H9 (cell line): ENCODE measurements at regions not wholly inside any gene's neighbourhood (a gene's known extent, or its start where the extent isn't known, plus 50 kb on each side); places are given as distances from the start of the nearest gene placed in this dataset.

Source experiments
- DNase-seq: peaks from one replicate; pipeline ENCODE4 v3.0.0-alpha.2; 2017
- H2AFZ ChIP-seq: one replicate; pipeline ENCODE4 v1.6.1; 2013; ENCODE audit warnings: mild to moderate bottlenecking, low read length, control low read depth, moderate library complexity
- H2AK5ac ChIP-seq: 2 replicates; pipeline ENCODE4 v1.6.1; 2013; ENCODE audit warnings: low read length, control low read depth, mixed read lengths; ENCODE audit not compliant: insufficient read length
- H2BK120ac ChIP-seq: one replicate; pipeline ENCODE4 v1.6.1; 2013; ENCODE audit warnings: low read depth, mild to moderate bottlenecking, low read length, control low read depth, inconsistent platforms; ENCODE audit not compliant: poor library complexity, severe bottlenecking
- H2BK12ac ChIP-seq: 2 replicates; pipeline ENCODE4 v1.6.1; 2013; ENCODE audit warnings: low read length, control low read depth, mixed read lengths, low read depth; ENCODE audit not compliant: insufficient read length
- H2BK15ac ChIP-seq: 2 replicates; pipeline ENCODE4 v1.6.1; 2013; ENCODE audit warnings: low read depth, low read length, control low read depth
- H2BK20ac ChIP-seq: one replicate; pipeline ENCODE4 v1.6.1; 2013; ENCODE audit warnings: low read depth, mild to moderate bottlenecking, low read length, control low read depth, inconsistent platforms; ENCODE audit not compliant: poor library complexity, severe bottlenecking
- H2BK5ac ChIP-seq: 2 replicates; pipeline ENCODE4 v1.6.1; 2013; ENCODE audit warnings: low read length, control low read depth, mixed read lengths; ENCODE audit not compliant: insufficient read length
- H3K14ac ChIP-seq: 2 replicates; pipeline ENCODE4 v1.6.1; 2013; ENCODE audit warnings: low read length, control low read depth; ENCODE audit not compliant: insufficient read depth
- H3K18ac ChIP-seq: 2 replicates; pipeline ENCODE4 v1.6.1; 2013; ENCODE audit warnings: low read depth, mild to moderate bottlenecking, mixed read lengths, low read length, control low read depth; ENCODE audit not compliant: insufficient read length
- H3K23ac ChIP-seq: 2 replicates; pipeline ENCODE4 v1.6.1; 2013; ENCODE audit warnings: low read length, control low read depth, mixed read lengths, low read depth; ENCODE audit not compliant: insufficient read length
- H3K23me2 ChIP-seq: 2 replicates; pipeline ENCODE4 v1.6.1; 2013; ENCODE audit warnings: low read depth, mild to moderate bottlenecking, mixed read lengths, low read length, control low read depth; ENCODE audit not compliant: insufficient read length, poor library complexity, severe bottlenecking
- H3K27ac ChIP-seq: 2 replicates; pipeline ENCODE4 v1.5.1; 2013; ENCODE audit warnings: low read length, control low read depth, mixed read lengths, low read depth; ENCODE audit not compliant: insufficient read length
- H3K27me3 ChIP-seq: 2 replicates; pipeline ENCODE4 v1.6.1; 2013; ENCODE audit warnings: low read length, control low read depth, inconsistent platforms; ENCODE audit not compliant: insufficient read depth
- H3K4ac ChIP-seq: 2 replicates; pipeline ENCODE4 v1.6.1; 2013; ENCODE audit warnings: low read depth, mild to moderate bottlenecking, control low read depth, inconsistent platforms, low read length, moderate library complexity
- H3K4me1 ChIP-seq: 2 replicates; pipeline ENCODE4 v1.6.1; 2013; ENCODE audit warnings: low read length, control low read depth, inconsistent platforms; ENCODE audit not compliant: insufficient read depth
- H3K4me2 ChIP-seq: 2 replicates; pipeline ENCODE4 v1.6.1; 2013; ENCODE audit warnings: low read length, control low read depth, mixed read lengths; ENCODE audit not compliant: insufficient read length, insufficient read depth
- H3K56ac ChIP-seq: 2 replicates; pipeline ENCODE4 v1.6.1; 2013; ENCODE audit warnings: low read depth, mild to moderate bottlenecking, mixed read lengths, low read length, control low read depth; ENCODE audit not compliant: insufficient read length
- H3K79me1 ChIP-seq: 2 replicates; pipeline ENCODE4 v1.6.1; 2013; ENCODE audit warnings: low read depth, mild to moderate bottlenecking, moderate library complexity, low read length, control low read depth, inconsistent platforms; ENCODE audit not compliant: insufficient read depth, poor library complexity, severe bottlenecking
- H3K79me2 ChIP-seq: 2 replicates; pipeline ENCODE4 v1.6.1; 2013; ENCODE audit warnings: low read length, control low read depth, inconsistent platforms; ENCODE audit not compliant: insufficient read depth
- H3K9ac ChIP-seq: 2 replicates; pipeline ENCODE4 v1.6.1; 2013; ENCODE audit warnings: low read length, control low read depth, mixed read lengths; ENCODE audit not compliant: insufficient read length; ENCODE audit errors: extremely low read depth
- H3K9me3 ChIP-seq: one replicate; pipeline ENCODE4 v1.6.1; 2013; ENCODE audit warnings: low read depth, low read length, inconsistent platforms; ENCODE audit not compliant: control insufficient read depth
- H3T11ph ChIP-seq: one replicate; pipeline ENCODE4 v1.6.1; 2013; ENCODE audit warnings: mild to moderate bottlenecking, low read length, control low read depth, inconsistent platforms
- H4K20me1 ChIP-seq: one replicate; pipeline ENCODE4 v1.6.1; 2013; ENCODE audit not compliant: control insufficient read depth, insufficient read length, insufficient read depth
- H4K5ac ChIP-seq: 2 replicates; pipeline ENCODE4 v1.6.1; 2013; ENCODE audit warnings: low read depth, mild to moderate bottlenecking, mixed read lengths, low read length, control low read depth; ENCODE audit not compliant: insufficient read length
- H4K8ac ChIP-seq: replicated peaks from 2 replicates; pipeline ENCODE4 v1.6.1; 2013; ENCODE audit warnings: low read length, control low read depth, mixed read lengths, low read depth; ENCODE audit not compliant: insufficient read length
- H4K91ac ChIP-seq: 2 replicates; pipeline ENCODE4 v1.6.1; 2013; ENCODE audit warnings: low read depth, mild to moderate bottlenecking, moderate library complexity, mixed read lengths, low read length, control low read depth; ENCODE audit not compliant: insufficient read length
- H3K27ac Mint-ChIP-seq, 3 experiments: 2 replicates in 2 of 3; 3 replicates in 1 of 3; pipeline ENCODE4 v1.8.0; 2020 to 2021; ENCODE audit warnings: mixed read lengths in 3 of 3, mild to moderate bottlenecking in 1 of 3, moderate library complexity in 1 of 3
- H3K27me3 Mint-ChIP-seq: 2 replicates; pipeline ENCODE4 v1.8.0; 2021; ENCODE audit warnings: low read depth, mild to moderate bottlenecking, moderate library complexity, mixed read lengths
- H3K36me3 Mint-ChIP-seq, 3 experiments: 2 replicates in 2 of 3; 3 replicates in 1 of 3; pipeline ENCODE4 v1.8.0; 2020 to 2021; ENCODE audit warnings: low read depth in 3 of 3, mixed read lengths in 3 of 3; ENCODE audit not compliant: insufficient read depth in 1 of 3
- H3K4me1 Mint-ChIP-seq, 2 experiments: 2 replicates each; pipeline ENCODE4 v1.8.0; 2020; ENCODE audit warnings: mixed read lengths in 2 of 2
- H3K4me3 Mint-ChIP-seq, 2 experiments: 2 replicates in 1 of 2; 3 replicates in 1 of 2; pipeline ENCODE4 v1.8.0; 2020 to 2021; ENCODE audit warnings: mild to moderate bottlenecking in 2 of 2, mixed read lengths in 2 of 2, moderate library complexity in 1 of 2
- H3K9me3 Mint-ChIP-seq, 2 experiments: 2 replicates in 1 of 2; 3 replicates in 1 of 2; pipeline ENCODE4 v1.8.0; 2020; ENCODE audit warnings: mild to moderate bottlenecking in 2 of 2, mixed read lengths in 2 of 2, moderate library complexity in 1 of 2
- WGBS: extraction: QIAGEN DNeasy Blood & Tissue Kit; methylation state at CpG from one replicate; pipeline ENCODE4 v1.1.7; 2013; ENCODE audit warnings: missing lambda C conversion rate, low lambda C conversion rate, mixed read lengths; ENCODE audit not compliant: insufficient read length; ENCODE audit errors: extremely low coverage; 5-methylcytosine and 5-hydroxymethylcytosine counted together
- TF ChIP-seq, protein P1 (sequence below): fragments of 200-600 bp; sonication (generic); conservative IDR thresholded peaks from 3 replicates; pipeline ENCODE4 v1.8.0; 2021; ENCODE audit warnings: antibody characterized with exemption, mild to moderate bottlenecking

DNA sequence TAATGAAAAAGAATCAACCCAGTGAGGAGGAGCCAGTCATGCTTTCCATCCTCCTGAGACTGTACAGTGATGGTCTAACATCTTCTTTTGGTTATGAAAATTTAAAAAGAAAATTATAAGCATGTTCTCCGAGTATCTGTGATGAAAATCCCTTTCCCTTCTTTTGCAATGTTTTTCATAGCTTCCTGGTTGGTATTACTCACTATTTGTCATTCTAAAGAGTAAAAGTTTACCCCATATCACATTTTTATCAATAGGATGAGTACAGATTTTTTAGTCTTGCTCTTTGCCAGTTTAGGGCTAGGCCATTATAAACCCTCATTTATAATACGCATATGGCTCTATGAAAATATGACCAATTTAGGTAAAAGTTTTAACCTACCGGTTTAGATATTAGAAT, 564.1 kb downstream of the SUCLG1 start:
- Histone ChIP-seq H3K9me3 (no peaks in the 10 kb centered on the region), H2AK5ac (no peak overlapping the region), H4K20me1 (no peaks in the 10 kb centered on the region), H3K23me2 (no peaks in the 10 kb centered on the region), H3T11ph (no peak overlapping the region), H2BK15ac (no peak overlapping the region), H3K79me1 (no peaks in the 10 kb centered on the region), H3K79me2 (no peaks in the 10 kb centered on the region), H3K4me1 (no peaks in the 10 kb centered on the region), H4K5ac (no peak overlapping the region), H3K14ac (no peak overlapping the region), H3K27ac (no peak overlapping the region), H3K23ac (no peak overlapping the region), H2BK12ac (no peak overlapping the region), H4K91ac (no peak overlapping the region), H2AFZ (no peak overlapping the region), H3K4ac (no peak overlapping the region), H3K27me3 (no peaks in the 10 kb centered on the region), H2BK120ac (no peak overlapping the region), H3K56ac (no peak overlapping the region), H4K8ac (no peak overlapping the region), H3K18ac (no peak overlapping the region), H2BK5ac (no peak overlapping the region), H3K9ac (no peak overlapping the region), H2BK20ac (no peak overlapping the region), H3K4me2 (no peak overlapping the region)
- no peak overlapping the region for H3K4me3 Mint-ChIP-seq
- no peak for DNase-seq
- peaks cover 0 to 2% (median 0%) of the 10 kb centered on the region in 3 experiments; a peak in 1 of 7 replicates for H3K36me3 Mint-ChIP-seq
- no peaks in the 10 kb centered on the region for H3K9me3 Mint-ChIP-seq
- peaks cover 12% of the 10 kb centered on the region in 2 experiments for H3K4me1 Mint-ChIP-seq
- H3K27me3 Mint-ChIP-seq: no peaks in the 10 kb centered on the region
- WGBS: no CpG with 5 or more reads among the region's 3 CpGs
- no peak overlapping the region for H3K27ac Mint-ChIP-seq
- TF ChIP-seq, protein P1, sequence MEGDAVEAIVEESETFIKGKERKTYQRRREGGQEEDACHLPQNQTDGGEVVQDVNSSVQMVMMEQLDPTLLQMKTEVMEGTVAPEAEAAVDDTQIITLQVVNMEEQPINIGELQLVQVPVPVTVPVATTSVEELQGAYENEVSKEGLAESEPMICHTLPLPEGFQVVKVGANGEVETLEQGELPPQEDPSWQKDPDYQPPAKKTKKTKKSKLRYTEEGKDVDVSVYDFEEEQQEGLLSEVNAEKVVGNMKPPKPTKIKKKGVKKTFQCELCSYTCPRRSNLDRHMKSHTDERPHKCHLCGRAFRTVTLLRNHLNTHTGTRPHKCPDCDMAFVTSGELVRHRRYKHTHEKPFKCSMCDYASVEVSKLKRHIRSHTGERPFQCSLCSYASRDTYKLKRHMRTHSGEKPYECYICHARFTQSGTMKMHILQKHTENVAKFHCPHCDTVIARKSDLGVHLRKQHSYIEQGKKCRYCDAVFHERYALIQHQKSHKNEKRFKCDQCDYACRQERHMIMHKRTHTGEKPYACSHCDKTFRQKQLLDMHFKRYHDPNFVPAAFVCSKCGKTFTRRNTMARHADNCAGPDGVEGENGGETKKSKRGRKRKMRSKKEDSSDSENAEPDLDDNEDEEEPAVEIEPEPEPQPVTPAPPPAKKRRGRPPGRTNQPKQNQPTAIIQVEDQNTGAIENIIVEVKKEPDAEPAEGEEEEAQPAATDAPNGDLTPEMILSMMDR: no peak
